Brain pericyte (primary cell): ENCODE measurements at regions not wholly inside any gene's neighbourhood (a gene's known extent, or its start where the extent isn't known, plus 50 kb on each side); places are given as distances from the start of the nearest gene placed in this dataset.

Source experiments
- DNase-seq: peaks from one replicate; pipeline ENCODE4 v3.0.0-alpha.2; 2012; ENCODE audit warnings: low read depth, low spot score

DNA sequence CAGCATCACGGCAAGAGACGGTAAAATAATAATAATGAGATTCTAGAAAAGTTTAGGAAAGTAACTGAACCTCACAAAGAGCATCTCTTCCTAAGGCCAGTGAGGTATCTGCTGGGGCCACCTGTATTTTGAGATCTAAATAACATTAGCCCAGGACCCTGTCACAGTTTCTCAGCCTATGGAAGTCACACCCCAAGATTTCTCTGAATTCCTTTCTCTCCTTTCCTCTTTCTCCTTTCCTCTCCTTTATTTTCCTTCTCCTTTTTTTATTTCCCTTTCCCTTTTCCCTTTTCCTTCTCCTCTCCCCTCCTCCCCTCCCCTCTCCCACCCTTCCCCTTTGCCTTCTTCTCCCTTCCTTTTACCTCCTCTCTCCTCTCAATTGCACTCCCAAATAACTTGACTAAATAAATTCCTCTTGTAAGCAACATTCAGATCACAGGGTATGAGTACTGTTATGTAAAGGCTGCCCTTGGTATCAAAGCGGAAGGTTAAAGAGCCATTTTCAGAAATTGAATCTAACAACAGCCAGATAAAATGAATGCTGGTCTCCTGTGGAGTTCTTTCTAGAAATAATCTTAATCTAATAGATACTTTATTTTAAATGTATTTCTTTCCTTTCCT, 506.2 kb downstream of the EPM2A start:
- no peak for DNase-seq

DNA sequence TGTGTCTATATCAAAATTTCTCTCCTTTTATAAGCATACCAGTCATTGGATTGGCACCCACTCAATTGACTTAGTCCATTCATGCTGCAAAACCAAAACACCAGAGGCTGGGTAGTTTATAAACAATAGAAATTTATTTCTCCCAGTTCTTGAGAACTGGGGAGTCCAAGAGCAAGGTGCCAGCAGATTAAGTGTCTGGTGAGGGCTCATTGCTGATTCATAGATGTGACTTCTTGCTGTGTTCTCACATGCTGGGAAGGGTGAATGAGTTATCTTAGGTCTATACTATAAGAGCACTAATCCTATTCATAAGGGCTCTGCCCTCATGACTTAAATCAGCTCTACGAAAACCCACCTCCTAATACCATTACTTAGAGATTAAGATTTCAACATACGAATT, 501.4 kb downstream of the EPM2A start:
- DNase-seq = no peak

DNA sequence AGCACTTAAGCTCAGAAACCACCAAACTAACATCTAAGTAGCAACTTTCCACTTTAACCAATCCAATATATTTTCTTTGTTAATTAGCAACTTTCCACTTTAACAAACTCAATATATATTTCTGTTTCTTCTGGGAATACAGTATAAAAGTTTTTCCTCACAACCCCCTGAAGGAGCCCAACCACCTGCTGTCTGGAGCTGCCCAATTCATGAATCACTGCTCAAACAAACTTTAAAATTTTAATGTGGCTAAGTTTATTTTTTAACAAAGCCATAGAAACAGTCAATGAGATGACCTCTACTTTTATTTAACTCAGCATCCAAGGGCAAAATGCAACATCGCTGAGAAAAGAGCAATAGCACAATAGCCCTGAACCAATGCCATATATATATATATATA, 500.1 kb downstream of the EPM2A start:
- no peak for DNase-seq

DNA sequence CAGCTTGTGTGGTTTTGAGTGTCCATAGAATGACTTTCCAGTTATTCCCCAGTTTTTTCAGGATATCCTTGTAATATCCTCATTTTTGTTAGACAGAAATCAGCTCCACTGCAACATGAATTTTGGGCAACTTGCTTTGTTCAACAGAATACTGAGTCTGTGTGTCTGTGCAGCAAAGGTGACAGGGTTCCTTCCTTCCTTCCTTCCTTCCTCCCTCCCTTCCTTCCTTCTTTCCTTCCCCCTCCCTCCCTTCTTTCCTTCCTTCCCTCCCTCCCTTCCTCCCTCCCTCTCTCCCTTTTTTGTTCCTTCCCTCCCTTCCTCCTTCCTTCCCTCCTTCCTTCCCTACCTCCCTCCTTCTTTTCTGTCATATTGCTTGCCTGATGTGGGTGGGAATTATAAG, 496.5 kb downstream of the EPM2A start:
- DNase-seq = no peak

DNA sequence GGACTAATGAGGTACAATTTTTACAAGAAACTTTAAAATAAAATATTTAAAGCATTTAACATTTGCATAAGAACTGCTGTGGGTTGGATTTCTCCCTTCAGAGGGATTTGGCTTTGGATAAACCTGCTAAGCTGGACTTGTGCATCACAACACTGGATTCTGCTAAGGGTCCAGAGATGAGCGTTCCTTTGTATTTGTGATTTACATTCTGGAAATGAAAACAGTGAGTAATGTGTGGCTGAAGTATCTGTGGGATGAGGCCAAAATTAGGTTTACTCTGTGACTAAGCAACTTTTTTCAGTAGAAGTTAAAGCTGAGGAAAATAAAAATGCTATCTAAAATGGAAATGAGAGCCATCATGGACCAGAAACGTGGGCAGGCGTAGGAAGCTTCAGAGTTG, 494.3 kb downstream of the EPM2A start:
- no peak for DNase-seq

DNA sequence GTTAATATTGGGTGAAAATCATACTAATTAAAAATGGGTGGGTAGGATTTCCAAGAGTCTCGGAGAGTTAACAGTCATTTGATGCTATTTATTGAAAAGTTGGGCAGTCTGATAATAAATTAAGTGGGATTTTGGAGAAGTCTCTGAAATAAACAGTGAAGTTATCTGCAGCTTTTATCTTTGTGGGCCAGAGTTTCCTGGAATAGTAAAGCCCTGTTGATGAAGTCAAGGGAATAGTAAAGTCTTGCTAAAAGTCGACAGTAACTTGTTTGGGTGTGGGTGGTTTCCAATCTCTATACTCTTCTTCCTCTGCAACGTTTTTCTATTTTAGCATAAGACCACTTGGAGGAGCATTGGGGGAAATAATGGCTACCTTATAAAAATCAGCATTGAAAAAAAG, 493.6 kb downstream of the EPM2A start:
- no peak for DNase-seq

DNA sequence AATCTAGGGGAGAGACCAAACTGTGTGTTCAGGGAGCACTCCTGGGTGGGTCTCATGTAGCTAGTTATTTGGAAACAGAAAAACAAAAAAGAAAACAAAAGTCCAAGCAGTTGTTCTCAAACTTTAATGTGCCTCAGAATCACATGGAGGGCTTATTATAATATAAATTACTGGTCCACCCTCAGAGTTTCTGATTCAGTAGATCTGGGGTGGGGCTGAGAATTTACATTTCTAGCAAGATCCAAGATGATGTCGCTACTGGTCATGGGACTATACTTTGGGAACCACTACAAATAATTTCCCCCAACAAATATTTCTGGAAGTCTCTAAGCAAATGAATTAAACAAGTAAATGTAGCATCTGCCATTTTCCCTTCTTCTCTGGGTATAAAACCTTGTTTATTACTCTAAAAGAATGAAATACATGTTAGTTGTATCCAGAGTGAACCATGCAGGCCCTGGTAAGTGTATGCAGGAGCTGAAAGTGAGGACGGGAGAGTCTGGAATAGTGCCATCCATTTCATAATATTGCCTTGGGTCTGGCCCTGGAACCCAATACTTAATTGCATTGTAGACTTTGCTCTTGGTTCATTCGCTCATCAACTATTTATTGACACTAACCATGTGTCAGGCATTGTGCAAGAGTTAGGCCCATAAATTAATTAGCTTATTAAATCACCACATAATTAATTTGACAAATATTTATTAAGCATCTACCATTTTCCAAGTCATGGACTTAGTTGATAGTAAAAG, 490.8 kb downstream of the EPM2A start:
- no peak for DNase-seq

DNA sequence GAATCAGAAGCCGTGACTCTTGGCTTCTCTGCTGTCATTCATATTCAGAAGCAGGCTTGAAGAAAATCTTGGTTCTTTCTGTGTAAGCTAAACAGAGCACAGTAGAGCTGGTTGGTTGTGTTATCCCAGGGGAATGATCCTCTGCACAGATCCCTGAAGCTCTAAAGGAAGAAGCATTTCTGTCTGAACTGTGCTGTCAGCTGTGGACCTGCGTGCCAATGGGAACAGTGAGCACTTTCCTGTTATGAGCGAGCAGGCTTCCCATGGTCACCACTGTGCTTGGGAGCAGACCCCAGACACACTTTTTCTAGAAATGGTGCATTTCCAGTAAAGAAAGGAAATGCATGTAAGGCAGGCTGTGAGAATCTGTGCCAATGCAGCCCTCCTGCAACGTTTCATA, 490.2 kb downstream of the EPM2A start:
- peak; percentile 52 for DNase-seq

DNA sequence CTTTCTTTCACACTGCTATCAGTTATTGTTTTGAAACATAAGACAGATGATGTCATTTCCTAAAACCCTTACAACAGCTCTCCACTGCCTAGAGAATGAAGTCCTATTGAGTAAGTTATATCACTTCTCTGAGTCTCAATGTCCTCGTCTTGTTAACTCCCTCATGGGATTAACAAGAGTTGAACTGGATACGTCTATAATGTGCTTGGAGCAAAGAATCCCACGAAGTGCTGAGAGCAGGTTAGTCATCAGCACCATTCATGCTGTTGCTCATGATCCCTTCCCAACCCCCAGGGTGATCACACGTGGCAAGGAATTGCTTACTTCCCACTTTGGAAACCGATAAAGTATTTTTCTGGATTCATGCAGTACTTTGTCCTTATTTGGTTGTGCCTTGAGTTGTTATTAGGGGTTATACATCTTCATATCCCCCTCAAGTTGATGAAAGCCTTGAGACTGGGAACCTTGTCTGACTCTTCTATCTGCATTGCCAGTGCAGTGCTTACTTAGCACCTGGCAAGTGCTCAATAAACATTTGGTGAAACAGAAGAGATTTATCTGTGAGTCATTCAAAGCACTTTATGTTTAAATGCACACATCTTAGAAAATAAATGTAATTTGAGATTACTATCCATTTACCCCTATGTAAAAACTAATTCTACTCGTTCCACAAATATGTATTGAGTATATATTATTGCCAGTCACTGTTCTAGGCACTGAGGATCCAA, 487.5 kb downstream of the EPM2A start:
- no peak for DNase-seq

DNA sequence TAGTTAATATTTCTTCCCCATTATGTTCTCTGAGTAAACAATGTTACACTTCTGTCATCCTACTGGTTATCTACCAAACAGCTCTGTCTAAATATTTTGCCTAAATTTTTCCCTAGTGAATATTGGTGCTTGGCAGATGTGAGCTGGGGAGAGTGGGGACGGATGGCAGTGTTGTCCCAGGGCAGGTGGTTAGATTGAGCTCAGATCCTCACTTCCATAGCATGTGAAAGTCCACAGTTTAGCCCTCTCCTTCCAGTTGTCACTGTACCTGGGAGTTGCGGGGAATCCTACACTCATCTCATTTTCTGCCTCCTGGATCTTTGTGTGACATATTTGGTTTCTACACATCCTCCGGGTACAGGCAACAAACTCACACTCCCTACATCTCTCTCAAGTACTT, 484.9 kb downstream of the EPM2A start:
- DNase-seq = no peak

DNA sequence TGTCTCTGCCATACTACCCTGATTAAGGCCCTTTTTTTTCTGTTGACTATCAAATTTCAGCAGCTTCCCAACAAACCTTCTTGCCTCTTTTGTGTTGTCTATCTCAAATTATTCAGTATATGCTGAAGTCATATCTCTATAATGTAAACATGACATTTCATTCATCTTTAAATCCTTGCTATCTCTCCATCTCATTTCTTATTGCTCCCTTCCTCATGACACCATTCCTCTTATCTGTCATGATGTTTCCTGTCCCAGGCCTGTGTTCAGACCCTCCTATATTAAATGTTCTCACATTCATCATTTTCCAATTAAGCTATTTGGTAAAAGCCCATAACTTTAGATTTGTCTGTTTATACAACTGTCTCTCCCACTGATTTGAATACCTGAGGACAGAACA, 482.6 kb downstream of the EPM2A start:
- no peak for DNase-seq

DNA sequence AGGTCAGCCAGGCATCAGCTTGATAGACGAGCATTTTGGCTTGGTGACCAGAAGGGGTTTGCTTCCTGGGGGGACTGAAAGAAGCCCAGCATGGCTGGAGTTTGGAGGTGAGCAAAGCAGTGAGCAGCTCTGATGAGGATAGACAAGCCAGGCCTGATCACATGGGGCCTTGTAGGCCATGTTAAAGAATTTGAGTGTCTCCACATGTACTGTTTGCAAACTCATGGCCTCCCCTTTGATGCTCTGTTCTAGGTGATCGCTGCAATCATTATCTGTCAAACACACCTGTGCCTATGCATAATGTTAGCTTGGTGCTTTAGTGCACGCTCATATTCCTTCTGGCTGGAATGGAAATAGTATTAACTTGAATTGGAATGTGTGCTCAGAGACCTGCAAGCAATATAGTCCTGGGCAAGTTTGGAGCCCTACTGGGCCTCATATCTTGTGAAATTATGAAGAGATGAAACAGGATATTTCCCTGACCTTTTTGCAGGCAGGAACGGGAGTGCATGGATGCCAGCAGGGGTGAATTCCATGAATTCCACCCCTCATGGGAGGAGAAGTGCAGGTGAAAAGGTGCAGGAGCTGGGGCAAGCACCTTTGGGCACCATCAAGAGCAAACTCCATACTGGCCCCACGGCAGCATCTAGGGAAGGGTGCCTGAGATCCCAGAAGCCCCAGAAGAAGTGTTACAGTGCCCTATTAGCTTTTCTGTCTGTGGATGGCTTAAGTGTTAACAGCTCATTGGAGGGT, 480.5 kb downstream of the EPM2A start:
- DNase-seq = no peak

DNA sequence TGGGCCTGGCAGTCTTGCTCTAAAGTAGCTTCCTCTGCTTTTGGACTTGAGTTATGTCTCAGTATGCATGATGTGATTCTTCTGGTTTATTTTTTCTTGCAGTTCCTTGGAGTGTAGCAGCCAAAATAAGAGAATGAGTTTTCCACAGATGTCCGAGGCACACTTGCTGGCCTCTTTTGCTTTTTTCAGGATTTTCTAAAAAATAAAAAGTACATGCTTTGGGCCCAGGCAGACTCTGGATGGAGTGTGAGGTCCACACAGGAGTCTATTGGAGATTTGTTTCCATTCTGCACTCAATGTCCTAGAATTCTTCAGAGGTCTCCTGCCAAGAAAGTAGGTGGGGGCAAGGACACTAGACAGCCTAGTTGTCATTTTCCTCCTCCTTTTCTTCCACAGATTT, 477.6 kb downstream of the EPM2A start:
- DNase-seq = no peak

DNA sequence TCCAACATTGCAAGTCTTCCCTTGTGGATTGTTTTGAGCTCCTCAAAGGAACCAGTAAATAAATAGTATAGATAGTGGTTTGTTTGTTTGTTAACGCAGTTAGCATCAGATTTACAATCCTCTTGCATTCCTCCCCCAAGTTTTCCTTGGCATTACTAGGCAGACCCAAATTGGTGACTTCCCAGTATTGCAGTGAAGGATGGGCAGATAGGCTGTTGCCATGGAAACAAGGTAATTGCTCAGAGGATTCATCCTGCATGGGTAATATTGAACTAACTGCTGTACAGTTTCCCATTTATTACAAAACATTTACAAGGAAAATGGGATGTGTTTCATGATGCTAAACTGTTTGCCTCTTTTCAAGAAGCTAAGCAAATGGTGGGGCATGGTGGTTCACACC, 477.2 kb downstream of the EPM2A start:
- DNase-seq = no peak

DNA sequence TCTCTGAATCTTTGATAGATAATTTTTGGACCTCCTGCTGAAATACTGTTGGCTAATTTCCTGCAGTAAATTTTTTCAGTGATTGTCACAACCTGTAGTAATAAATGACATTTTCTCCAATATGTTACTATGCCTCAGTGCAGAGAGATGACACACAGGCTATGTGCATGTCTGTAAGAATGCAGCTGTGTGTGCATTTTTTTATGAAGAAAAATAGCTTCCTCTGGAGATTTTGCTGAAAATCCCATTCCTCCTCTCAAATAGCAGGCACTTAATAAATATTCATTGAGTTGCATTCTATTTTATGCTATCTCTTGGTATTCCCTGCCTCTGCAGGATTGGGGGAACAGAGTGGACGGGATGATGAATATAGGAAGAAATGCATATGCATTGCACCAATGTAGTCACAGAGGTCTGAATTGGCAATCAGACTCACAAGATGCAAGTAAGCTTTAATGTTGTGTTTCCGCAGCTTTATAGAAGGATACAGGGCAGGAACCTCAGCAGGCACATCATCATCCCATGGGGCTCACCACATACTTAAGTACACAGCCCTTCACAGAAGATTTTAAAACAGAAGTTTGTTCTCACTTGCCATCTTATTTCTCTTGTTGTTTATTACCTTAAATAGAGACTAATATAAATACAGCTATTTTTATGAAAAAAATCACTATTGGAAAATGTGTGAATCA, 474.7 kb downstream of the EPM2A start:
- DNase-seq = no peak

DNA sequence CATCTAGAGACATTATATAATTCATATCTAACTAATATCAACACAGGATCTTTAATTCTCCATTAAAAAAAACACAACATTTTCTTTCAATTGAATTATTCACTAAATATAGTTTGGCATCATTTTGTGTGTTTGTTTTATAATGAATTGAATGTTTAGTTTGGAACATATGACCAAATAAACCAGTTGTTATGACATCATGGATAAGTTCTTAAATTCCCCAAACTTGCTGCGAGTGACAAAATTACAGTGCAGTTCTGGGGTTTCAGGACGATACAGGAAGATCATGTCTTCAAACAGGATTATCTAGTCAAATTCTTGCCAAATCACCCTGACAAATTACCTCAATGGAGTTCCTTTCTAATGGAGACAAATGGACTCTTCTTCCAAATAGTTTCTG, 473.6 kb downstream of the EPM2A start:
- no peak for DNase-seq

DNA sequence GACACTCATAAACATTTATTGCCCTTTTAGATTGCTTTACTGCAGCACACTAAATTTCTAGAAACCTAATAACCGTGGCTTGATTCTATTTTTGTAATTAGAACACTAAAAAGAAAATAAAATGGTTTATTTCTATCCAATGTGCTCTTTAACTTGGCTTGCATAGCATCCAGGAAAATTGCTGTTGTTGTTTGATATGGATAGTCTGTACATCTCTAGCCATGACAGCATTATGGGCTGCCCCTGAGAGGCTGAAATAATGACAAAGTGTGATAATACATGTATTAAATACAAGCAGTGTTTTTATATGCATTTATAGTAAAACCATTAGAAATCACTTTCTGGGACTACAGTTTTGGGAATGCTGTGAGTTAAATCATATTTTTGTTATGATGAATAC, 472.5 kb downstream of the EPM2A start:
- DNase-seq = no peak

DNA sequence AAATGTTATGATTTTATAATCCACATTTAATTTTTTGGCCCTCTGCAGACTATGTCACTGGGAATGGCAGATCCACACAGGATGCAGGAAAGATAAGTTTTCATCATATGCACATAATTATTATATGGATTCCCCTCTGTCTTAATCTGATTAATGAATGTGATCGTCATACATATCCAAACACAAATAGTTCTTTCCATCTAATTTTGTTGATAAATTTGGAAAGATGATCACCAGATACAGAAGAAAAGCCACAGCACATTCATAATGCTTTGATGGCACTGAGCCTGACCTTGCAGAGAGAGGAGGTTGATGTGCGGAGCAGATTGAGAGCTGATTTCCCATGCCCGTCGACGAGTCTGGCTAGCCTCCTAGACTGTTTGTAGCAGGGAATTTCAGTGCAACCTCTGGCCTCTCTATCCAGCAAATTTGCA, 471.5 kb downstream of the EPM2A start:
- DNase-seq = no peak

DNA sequence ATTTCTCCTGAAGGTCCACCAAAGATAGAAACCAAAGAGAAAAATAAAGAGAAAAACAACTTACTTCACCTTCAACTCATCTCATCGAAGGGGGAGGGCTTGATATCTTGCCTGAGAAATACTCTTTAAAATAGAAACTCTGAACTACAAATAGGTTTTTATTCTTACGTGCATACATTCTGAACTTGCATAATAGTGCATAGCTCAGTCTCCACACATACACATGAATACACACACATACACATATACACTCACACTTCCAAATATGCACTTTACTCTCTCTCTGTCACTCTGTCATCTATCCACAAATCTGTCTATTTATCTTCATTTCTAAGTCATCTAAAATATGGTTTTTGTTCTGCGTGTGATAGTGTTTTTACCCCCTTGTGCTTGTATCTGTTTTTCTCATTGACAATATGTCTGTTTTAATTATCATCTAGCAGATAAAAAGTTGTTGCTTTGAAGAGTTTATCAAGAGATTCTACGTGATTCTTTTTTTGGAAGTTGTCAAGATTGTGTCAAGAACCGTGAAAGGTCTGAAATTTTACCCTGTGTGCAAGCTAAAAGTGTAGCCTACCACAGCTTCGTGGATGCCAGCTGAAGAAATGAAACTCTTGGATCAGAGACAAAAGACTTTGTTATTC, 468.8 kb downstream of the EPM2A start:
- DNase-seq = no peak

DNA sequence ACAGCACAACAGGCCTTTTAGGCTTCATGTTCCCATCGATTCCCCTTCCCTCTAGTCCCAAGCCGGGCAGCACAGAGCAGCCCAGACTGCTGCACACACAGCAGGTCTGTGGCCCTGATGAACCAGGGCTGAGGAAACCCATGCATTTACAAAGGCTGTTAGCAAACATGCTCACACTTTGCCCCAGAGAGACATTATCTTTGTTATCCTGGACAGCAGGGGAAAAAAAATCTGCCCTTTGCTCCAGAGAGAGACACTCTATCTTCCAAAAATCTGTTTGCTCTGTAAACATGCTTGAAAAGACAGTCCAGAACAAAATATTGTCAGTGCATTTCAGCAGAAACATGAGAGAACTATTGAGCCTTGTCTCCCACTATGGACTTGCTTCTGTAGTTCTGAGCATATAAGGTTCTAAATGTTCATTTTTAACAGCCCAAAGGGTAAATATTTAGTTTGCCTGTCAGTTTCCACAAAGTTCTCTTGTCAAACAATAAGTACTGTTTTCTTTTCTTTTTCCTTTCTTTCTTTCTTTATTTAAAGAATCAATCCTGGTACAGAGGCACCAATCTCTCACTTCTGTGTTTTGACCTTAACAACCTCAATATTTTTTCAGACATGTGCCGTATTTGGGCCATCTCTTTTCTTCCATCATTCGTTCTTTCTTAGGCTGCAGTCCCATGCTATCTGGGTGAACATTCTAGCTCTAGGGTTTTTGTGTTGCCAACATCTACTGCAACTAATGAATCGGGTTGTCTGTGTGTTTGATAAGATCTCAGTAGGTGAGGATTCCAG, 468.0 kb downstream of the EPM2A start:
- DNase-seq = no peak
